Stomach smooth muscle (tissue), 2 donors: ENCODE measurements at regions not wholly inside any gene's neighbourhood (a gene's known extent, or its start where the extent isn't known, plus 50 kb on each side); places are given as distances from the start of the nearest gene placed in this dataset.
"Not testable (repeated sequence)": the region's sequence is repeated elsewhere in the genome, so short reads cannot be mapped to it uniquely, and the experiment has no call there.

Source experiments
- H3K27ac ChIP-seq: one replicate; pipeline ENCODE4 v1.7.0; 2013; ENCODE audit warnings: mild to moderate bottlenecking, low read length, inconsistent platforms
- H3K27me3 ChIP-seq, 2 donors: one replicate each; pipeline ENCODE4 v1.7.0; 2013; ENCODE audit warnings: low read length in 2 of 2; ENCODE audit not compliant: insufficient read depth in 2 of 2, control insufficient read depth in 1 of 2
- H3K36me3 ChIP-seq, 2 donors: one replicate each; pipeline ENCODE4 v1.7.0; 2013; ENCODE audit warnings: low read length in 2 of 2; ENCODE audit not compliant: control insufficient read depth in 2 of 2, insufficient read depth in 2 of 2
- H3K4me1 ChIP-seq: one replicate; pipeline ENCODE4 v1.7.0; 2013; ENCODE audit warnings: low read length; ENCODE audit not compliant: control insufficient read depth, insufficient read depth
- H3K4me3 ChIP-seq, 2 donors: one replicate each; pipeline ENCODE4 v1.7.0; 2013; ENCODE audit warnings: low read length in 2 of 2
- H3K9ac ChIP-seq, 2 donors: one replicate each; pipeline ENCODE4 v1.7.0; 2013; ENCODE audit warnings: low read length in 2 of 2, mild to moderate bottlenecking in 1 of 2
- H3K9me3 ChIP-seq, 2 donors: one replicate each; pipeline ENCODE4 v1.7.0; 2013; ENCODE audit warnings: low read length in 2 of 2; ENCODE audit not compliant: control insufficient read depth in 2 of 2
- donor health status: healthy.
- donor health status: Pancreatic carcinoma.

GRCh38 chr4:38414410-38414809 is 249.6 kb upstream of the KLF3 start:
- Histone ChIP-seq H3K36me3 (no peaks in the 10 kb centered on the region), H3K4me1 (no peaks in the 10 kb centered on the region), H3K9me3 (no peaks in the 10 kb centered on the region), H3K4me3 (no peak overlapping the region), H3K27me3 (no peaks in the 10 kb centered on the region), H3K9ac (no peak overlapping the region), H3K27ac (no peak overlapping the region)

DNA sequence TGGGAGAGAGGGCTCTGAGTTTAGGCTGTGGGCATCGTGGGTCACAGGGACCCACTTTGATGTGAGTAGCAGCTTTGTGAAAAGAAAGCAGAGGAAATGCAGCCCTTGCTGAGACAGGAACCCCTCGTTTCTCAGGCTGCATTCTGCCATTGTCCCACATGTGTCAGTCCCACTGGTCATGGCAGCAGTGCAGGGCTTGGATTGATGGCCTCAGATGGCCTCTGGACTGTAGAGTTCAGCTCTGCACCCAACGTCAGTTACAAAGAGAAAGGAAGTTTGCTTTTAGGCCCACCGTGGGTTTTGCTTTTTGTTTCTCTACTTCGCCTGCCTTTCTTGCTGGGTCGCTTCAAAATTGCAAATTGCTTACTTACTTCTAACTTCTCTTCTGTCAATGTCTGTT is 248.3 kb upstream of the KLF3 start:
- no peak overlapping the region for H3K9ac ChIP-seq
- H3K4me3 ChIP-seq: no peak overlapping the region
- no peaks in the 10 kb centered on the region for H3K27me3 ChIP-seq
- no peak overlapping the region for H3K27ac ChIP-seq
- H3K4me1 ChIP-seq: no peaks in the 10 kb centered on the region
- no peaks in the 10 kb centered on the region for H3K9me3 ChIP-seq
- H3K36me3 ChIP-seq: no peaks in the 10 kb centered on the region

GRCh38 chr4:38416450-38417014 is 247.5 kb upstream of the KLF3 start:
- H3K9me3 ChIP-seq: no peaks in the 10 kb centered on the region
- H3K4me3 ChIP-seq: no peak overlapping the region
- H3K36me3 ChIP-seq: no peaks in the 10 kb centered on the region

DNA sequence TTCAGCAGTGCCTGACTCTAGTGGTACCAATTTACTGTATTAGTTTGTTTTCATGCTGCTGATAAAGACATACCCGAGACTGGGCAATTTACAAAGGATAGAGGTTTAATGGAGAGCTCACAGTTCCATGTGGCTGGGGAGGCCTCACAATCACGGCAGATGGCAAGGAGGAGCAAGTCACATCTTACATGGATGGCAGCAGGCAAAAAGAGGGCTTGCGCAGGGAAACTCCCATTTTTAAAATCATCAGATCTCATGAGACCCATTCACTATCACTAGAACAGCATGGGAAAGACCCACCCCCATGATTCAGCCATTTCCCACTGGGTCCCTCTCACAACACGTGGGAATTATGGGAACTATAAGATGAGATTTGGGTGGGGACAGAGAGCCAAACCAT is 243.7 kb upstream of the KLF3 start:
- not testable (repeated sequence) for H3K4me1 ChIP-seq, H3K36me3 ChIP-seq, H3K27me3 ChIP-seq, H3K9me3 ChIP-seq, H3K27ac ChIP-seq, H3K9ac ChIP-seq, H3K4me3 ChIP-seq

More at GRCh38 chr4:38416450-38417014, 247.5 kb upstream of the KLF3 start:
- Histone ChIP-seq H3K27ac (no peak overlapping the region), H3K4me1 (no peaks in the 10 kb centered on the region), H3K9ac (no peak overlapping the region), H3K27me3 (no peaks in the 10 kb centered on the region)

- Histone ChIP-seq H3K9me3 (no peaks in the 10 kb centered on the region), H3K27ac (no peak overlapping the region), H3K4me1 (no peaks in the 10 kb centered on the region), H3K27me3 (no peaks in the 10 kb centered on the region), H3K4me3 (no peak overlapping the region), H3K9ac (no peak overlapping the region), H3K36me3 (no peaks in the 10 kb centered on the region)
Measured at GRCh38 chr4:38422850-38423249, 241.1 kb upstream of the KLF3 start.

DNA sequence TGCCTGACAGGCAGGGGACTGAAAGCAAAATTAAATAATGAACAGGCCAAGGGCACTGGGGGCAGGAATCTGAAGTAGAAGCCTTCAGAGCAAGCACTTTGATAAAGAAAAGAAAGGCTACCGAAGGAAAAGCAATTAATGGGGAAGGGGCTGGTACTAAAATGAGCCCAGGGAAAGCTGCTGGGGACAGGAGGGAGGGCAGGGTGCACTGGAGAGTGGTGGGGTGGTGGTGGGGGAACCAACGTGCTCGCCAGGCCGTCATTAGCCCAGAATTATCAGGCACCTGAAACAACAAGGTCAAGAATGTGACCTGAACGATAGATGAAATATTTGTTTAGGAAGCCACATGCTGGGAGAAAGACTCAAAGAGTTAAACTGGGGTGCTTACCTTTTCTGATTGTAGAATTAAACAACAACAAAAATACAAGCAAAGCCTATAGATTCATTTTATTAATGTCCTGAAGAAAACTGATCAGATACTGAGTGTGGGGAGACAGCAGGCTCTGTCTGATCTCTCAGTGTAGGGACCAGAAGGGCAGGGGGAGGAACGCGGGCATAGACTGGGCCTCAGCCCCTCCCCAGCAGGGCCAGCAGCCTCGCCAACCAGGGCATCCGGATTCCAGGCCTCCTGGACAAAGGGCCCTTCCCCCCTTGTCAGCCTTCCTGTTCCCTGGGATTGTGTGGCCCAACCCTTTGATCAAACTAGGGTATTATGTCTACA is 239.7 kb upstream of the KLF3 start:
- no peak overlapping the region for H3K4me3 ChIP-seq
- no peaks in the 10 kb centered on the region for H3K9me3 ChIP-seq
- no peak overlapping the region for H3K9ac ChIP-seq
- no peaks in the 10 kb centered on the region for H3K36me3 ChIP-seq
- no peaks in the 10 kb centered on the region for H3K27me3 ChIP-seq
- H3K4me1 ChIP-seq: no peaks in the 10 kb centered on the region
- no peak overlapping the region for H3K27ac ChIP-seq

DNA sequence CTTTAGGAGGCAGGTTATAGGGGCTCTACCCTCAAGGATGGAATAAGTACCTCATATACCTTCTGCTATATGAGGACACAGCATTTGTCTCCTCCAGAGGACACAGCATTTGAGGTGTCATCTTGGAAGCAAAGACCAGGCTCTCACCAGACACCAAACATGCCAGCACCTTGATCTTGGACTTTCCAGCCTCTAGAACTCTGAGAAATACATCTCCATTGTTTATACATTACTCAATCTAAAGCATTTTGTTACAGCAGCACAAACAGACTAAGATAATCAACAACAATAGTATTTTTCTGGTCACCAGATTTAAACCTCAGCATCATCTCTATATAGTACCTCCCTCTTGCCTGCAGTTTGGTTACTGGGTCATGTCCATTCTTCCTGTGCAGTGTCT is 237.5 kb upstream of the KLF3 start:
- Histone ChIP-seq H3K27me3 (no peaks in the 10 kb centered on the region), H3K9ac (no peak overlapping the region), H3K4me3 (no peak overlapping the region), H3K36me3 (no peaks in the 10 kb centered on the region), H3K27ac (no peak overlapping the region), H3K4me1 (no peaks in the 10 kb centered on the region), H3K9me3 (no peaks in the 10 kb centered on the region)

GRCh38 chr4:38430841-38431240 is 233.2 kb upstream of the KLF3 start:
- Histone ChIP-seq H3K27me3 (no peaks in the 10 kb centered on the region), H3K4me3 (no peak overlapping the region), H3K27ac (no peak overlapping the region), H3K9ac (no peak overlapping the region), H3K4me1 (no peaks in the 10 kb centered on the region), H3K36me3 (no peaks in the 10 kb centered on the region), H3K9me3 (no peaks in the 10 kb centered on the region)

- H3K27me3 ChIP-seq: no peaks in the 10 kb centered on the region
Measured at GRCh38 chr4:38442073-38442788, 221.8 kb upstream of the KLF3 start.

GRCh38 chr4:38449506-38450174 is 214.4 kb upstream of the KLF3 start:
- Histone ChIP-seq H3K9me3 (no peaks in the 10 kb centered on the region), H3K4me1 (no peaks in the 10 kb centered on the region), H3K36me3 (no peaks in the 10 kb centered on the region), H3K9ac (no peak overlapping the region), H3K27me3 (no peaks in the 10 kb centered on the region), H3K27ac (no peak overlapping the region), H3K4me3 (no peak overlapping the region)

More at GRCh38 chr4:38442073-38442788, 221.8 kb upstream of the KLF3 start:
- Histone ChIP-seq H3K4me3 (no peak overlapping the region), H3K9ac (no peak overlapping the region), H3K27ac (no peak overlapping the region), H3K9me3 (no peaks in the 10 kb centered on the region), H3K36me3 (no peaks in the 10 kb centered on the region), H3K4me1 (no peaks in the 10 kb centered on the region)
